ENCODE measurements at regions not wholly inside any gene's neighbourhood (a gene's known extent, or its start where the extent isn't known, plus 50 kb on each side); places are given as distances from the start of the nearest gene placed in this dataset.

DNA sequence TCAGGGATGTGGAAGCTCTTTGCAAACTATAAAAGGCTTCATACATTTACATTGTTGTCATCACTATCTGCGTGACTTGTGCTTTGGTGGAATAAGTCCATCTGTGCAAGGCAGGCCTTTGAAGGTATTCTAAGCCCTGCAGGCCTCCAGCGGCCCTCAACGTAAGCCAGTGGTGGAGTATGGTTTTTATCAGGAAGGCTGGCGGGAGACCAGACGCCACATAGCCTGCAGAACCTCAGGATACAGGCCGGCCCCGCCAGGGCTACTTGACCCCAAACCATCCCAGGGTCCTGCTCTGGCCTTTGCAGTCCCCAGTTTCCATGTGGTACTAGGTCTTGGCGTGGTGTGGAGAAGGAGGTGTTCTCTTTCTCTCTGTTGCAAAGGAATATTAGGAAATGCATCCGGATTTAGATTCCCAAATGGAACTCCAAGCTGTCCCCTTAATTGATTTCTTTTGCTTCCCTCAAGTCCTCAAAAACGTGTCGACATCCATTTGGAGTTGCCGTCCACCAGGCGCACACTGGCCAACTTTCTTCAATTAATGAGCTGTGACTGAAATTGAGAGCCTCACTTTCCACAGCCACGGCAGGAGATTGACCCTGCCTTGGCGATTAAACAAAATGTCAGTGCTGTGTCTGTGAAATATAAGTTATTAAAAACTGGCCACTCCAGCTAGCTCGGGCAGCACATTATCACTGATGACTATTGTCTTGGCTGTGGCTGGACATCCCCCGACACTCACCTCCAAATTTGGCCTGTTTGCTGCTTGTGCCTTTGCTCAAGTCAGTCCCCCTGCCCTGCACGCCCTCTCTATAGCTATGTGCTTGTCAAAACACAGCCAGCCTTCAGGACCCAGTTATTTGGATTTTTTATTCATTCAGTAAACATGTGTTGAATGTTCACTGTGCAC, 239.8 kb upstream of the TLE3 start:
- no peak for TF ChIP-seq CTCF (IDR thresholded peaks at IDR 0.05; ENCODE audit: partially characterized antibody, unreplicated experiment)
- no peak overlapping the region for H3K27ac Mint-ChIP-seq (ENCODE audit: unreplicated experiment)
- no peaks in the 10 kb centered on the region for H3K27me3 Mint-ChIP-seq (ENCODE audit: unreplicated experiment)
- no peaks in the 10 kb centered on the region for H3K4me1 Mint-ChIP-seq (ENCODE audit: low read depth, unreplicated experiment)
- no peak for DNase-seq
- H3K4me3 Mint-ChIP-seq (ENCODE audit: unreplicated experiment): no peak overlapping the region
- H3K36me3 Mint-ChIP-seq (ENCODE audit: unreplicated experiment): peaks cover 3% of the 10 kb centered on the region
- peaks cover 4% of the 10 kb centered on the region for H3K9me3 Mint-ChIP-seq (ENCODE audit: unreplicated experiment)

- Mint-ChIP-seq H3K4me1 (ENCODE audit: low read depth, unreplicated experiment) (no peaks in the 10 kb centered on the region), H3K9me3 (ENCODE audit: unreplicated experiment) (peaks cover 6% of the 10 kb centered on the region), H3K27ac (ENCODE audit: unreplicated experiment) (no peak overlapping the region), H3K36me3 (ENCODE audit: unreplicated experiment) (peaks cover 8% of the 10 kb centered on the region), H3K27me3 (ENCODE audit: unreplicated experiment) (no peaks in the 10 kb centered on the region), H3K4me3 (ENCODE audit: unreplicated experiment) (no peak overlapping the region)
- DNase-seq: no peak
- TF ChIP-seq CTCF (IDR thresholded peaks at IDR 0.05; ENCODE audit: partially characterized antibody, unreplicated experiment): no peak
Measured at GRCh38 chr15:70336425-70337009, 238.8 kb upstream of the TLE3 start.

- Mint-ChIP-seq H3K4me3 (ENCODE audit: unreplicated experiment) (no peak overlapping the region), H3K27me3 (ENCODE audit: unreplicated experiment) (no peaks in the 10 kb centered on the region), H3K27ac (ENCODE audit: unreplicated experiment) (no peak overlapping the region), H3K36me3 (ENCODE audit: unreplicated experiment) (peaks cover 20% of the 10 kb centered on the region), H3K4me1 (ENCODE audit: low read depth, unreplicated experiment) (no peaks in the 10 kb centered on the region), H3K9me3 (ENCODE audit: unreplicated experiment) (peaks cover 6% of the 10 kb centered on the region)
- DNase-seq: no peak
- no peak for TF ChIP-seq CTCF (IDR thresholded peaks at IDR 0.05; ENCODE audit: partially characterized antibody, unreplicated experiment)
Measured at GRCh38 chr15:70334286-70334685, 236.6 kb upstream of the TLE3 start.

- Mint-ChIP-seq H3K4me3 (ENCODE audit: unreplicated experiment) (no peak overlapping the region), H3K27ac (ENCODE audit: unreplicated experiment) (no peak overlapping the region)
- TF ChIP-seq CTCF (IDR thresholded peaks at IDR 0.05; ENCODE audit: partially characterized antibody, unreplicated experiment): no peak
Measured at GRCh38 chr15:70329179-70329578, 231.5 kb upstream of the TLE3 start.

GRCh38 chr15:70328679-70329115, 231.0 kb upstream of the TLE3 start:
- no peak for TF ChIP-seq CTCF (IDR thresholded peaks at IDR 0.05; ENCODE audit: partially characterized antibody, unreplicated experiment)
- Mint-ChIP-seq H3K27me3 (ENCODE audit: unreplicated experiment) (no peaks in the 10 kb centered on the region), H3K9me3 (ENCODE audit: unreplicated experiment) (peaks cover 2% of the 10 kb centered on the region), H3K36me3 (ENCODE audit: unreplicated experiment) (peaks cover 17% of the 10 kb centered on the region), H3K4me1 (ENCODE audit: low read depth, unreplicated experiment) (peaks cover 4% of the 10 kb centered on the region), H3K4me3 (ENCODE audit: unreplicated experiment) (no peak overlapping the region), H3K27ac (ENCODE audit: unreplicated experiment) (no peak overlapping the region)
- no peak for DNase-seq

More at GRCh38 chr15:70329179-70329578, 231.5 kb upstream of the TLE3 start:
- DNase-seq: no peak
- Mint-ChIP-seq H3K27me3 (ENCODE audit: unreplicated experiment) (no peaks in the 10 kb centered on the region), H3K4me1 (ENCODE audit: low read depth, unreplicated experiment) (no peaks in the 10 kb centered on the region), H3K9me3 (ENCODE audit: unreplicated experiment) (peaks cover 2% of the 10 kb centered on the region), H3K36me3 (ENCODE audit: unreplicated experiment) (peaks cover 17% of the 10 kb centered on the region)
